CD4-positive, CD25-positive, alpha-beta regulatory T cell (primary cell): ENCODE measurements at regions not wholly inside any gene's neighbourhood (a gene's known extent, or its start where the extent isn't known, plus 50 kb on each side); places are given as distances from the start of the nearest gene placed in this dataset.

Experiments
- ATAC-seq, 2 donors: fragments of 150-1000 bp; cut with Tn5 transposase; one replicate each; pipeline ENCODE4 v1.10.0; 2021; ENCODE audit warnings: low read depth in 2 of 2, moderate number of reproducible peaks in 2 of 2, moderate library complexity in 1 of 2
- DNase-seq, 3 donors: peaks; one replicate each; pipeline versions ENCODE4 v3.0.0 to v3.0.0-alpha.2; 2012 to 2022; ENCODE audit warnings: mixed read lengths in 1 of 3
- H3K27ac ChIP-seq: one replicate; pipeline ENCODE4 v1.7.0; 2013; ENCODE audit warnings: mild to moderate bottlenecking, low read length; ENCODE audit not compliant: insufficient read depth, poor library complexity, severe bottlenecking
- H3K27me3 ChIP-seq: one replicate; pipeline ENCODE4 v1.7.0; 2013; ENCODE audit warnings: low read length; ENCODE audit not compliant: control insufficient read depth, insufficient read depth
- H3K36me3 ChIP-seq: one replicate; pipeline ENCODE4 v1.7.0; 2013; ENCODE audit warnings: mild to moderate bottlenecking, low read length, moderate library complexity; ENCODE audit not compliant: control insufficient read depth, insufficient read depth
- H3K4me1 ChIP-seq: 2 replicates; pipeline ENCODE4 v1.7.0; 2013; ENCODE audit warnings: mild to moderate bottlenecking, low read length; ENCODE audit not compliant: insufficient read depth, control insufficient read depth, poor library complexity, severe bottlenecking
- H3K4me3 ChIP-seq: one replicate; pipeline ENCODE4 v1.7.0; 2013; ENCODE audit warnings: low read depth, mild to moderate bottlenecking, low read length, moderate library complexity
- H3K9me3 ChIP-seq, 2 experiments: 1 replicate in 1 of 2; 2 replicates in 1 of 2; pipeline ENCODE4 v1.7.0; 2013; ENCODE audit warnings: low read length in 2 of 2, mild to moderate bottlenecking in 1 of 2, moderate library complexity in 1 of 2; ENCODE audit not compliant: control insufficient read depth in 2 of 2
- H3K27ac Mint-ChIP-seq, 3 donors: one replicate each; pipeline ENCODE4 v1.8.0; 2020 to 2022; ENCODE audit warnings: mild to moderate bottlenecking in 3 of 3, mixed read lengths in 3 of 3, moderate library complexity in 2 of 3
- H3K27me3 Mint-ChIP-seq: one replicate; pipeline ENCODE4 v1.8.0; 2022; ENCODE audit warnings: mild to moderate bottlenecking, mixed read lengths
- H3K36me3 Mint-ChIP-seq: one replicate; pipeline ENCODE4 v1.8.0; 2020; ENCODE audit warnings: mixed read lengths
- H3K4me1 Mint-ChIP-seq, 4 donors: one replicate each; pipeline ENCODE4 v1.8.0; 2020 to 2022; ENCODE audit warnings: mixed read lengths in 4 of 4, mild to moderate bottlenecking in 1 of 4
- H3K4me3 Mint-ChIP-seq, 4 donors: one replicate each; pipeline ENCODE4 v1.8.0; 2020 to 2022; ENCODE audit warnings: mild to moderate bottlenecking in 4 of 4, mixed read lengths in 4 of 4, moderate library complexity in 3 of 4
- H3K9me3 Mint-ChIP-seq, 7 donors: one replicate each; pipeline ENCODE4 v1.8.0; 2020 to 2022; ENCODE audit warnings: mixed read lengths in 7 of 7, mild to moderate bottlenecking in 3 of 7, moderate library complexity in 2 of 7

- Mint-ChIP-seq H3K4me3 (no peak overlapping the region), H3K27me3 (no peaks in the 10 kb centered on the region), H3K9me3 (peaks cover 0 to 3% (median 0%) of the 10 kb centered on the region in 7 donors), H3K27ac (no peak overlapping the region), H3K36me3 (no peaks in the 10 kb centered on the region), H3K4me1 (peaks cover 3 to 10% (median 7%) of the 10 kb centered on the region in 4 donors)
- DNase-seq: no peak
- no peak overlapping the region for H3K4me3 ChIP-seq
- H3K9me3 ChIP-seq: no peaks in the 10 kb centered on the region
- H3K4me1 ChIP-seq: peaks cover 5% of the 10 kb centered on the region
- no peaks in the 10 kb centered on the region for H3K36me3 ChIP-seq
- H3K27me3 ChIP-seq: no peaks in the 10 kb centered on the region
- H3K27ac ChIP-seq: no peak overlapping the region
- no peak for ATAC-seq
These were observed 152.1 kb upstream of the PLEKHG7 start for GRCh38 chr12:92550661-92551060.

GRCh38 chr12:92550254-92550653 lies 152.5 kb upstream of the PLEKHG7 start:
- no peak overlapping the region for H3K4me3 ChIP-seq
- H3K9me3 Mint-ChIP-seq: peaks cover 0 to 3% (median 0%) of the 10 kb centered on the region in 7 donors
- H3K27ac ChIP-seq: no peak overlapping the region
- DNase-seq (no peak), ATAC-seq (no peak)
- no peaks in the 10 kb centered on the region for H3K36me3 ChIP-seq
- no peaks in the 10 kb centered on the region for H3K27me3 Mint-ChIP-seq
- no peaks in the 10 kb centered on the region for H3K36me3 Mint-ChIP-seq
- H3K4me3 Mint-ChIP-seq: no peak overlapping the region
- H3K4me1 Mint-ChIP-seq: peaks cover 3 to 9% (median 7%) of the 10 kb centered on the region in 4 donors
- H3K9me3 ChIP-seq: no peaks in the 10 kb centered on the region
- no peaks in the 10 kb centered on the region for H3K27me3 ChIP-seq
- no peak overlapping the region for H3K27ac Mint-ChIP-seq
- H3K4me1 ChIP-seq: peaks cover 1% of the 10 kb centered on the region

- Mint-ChIP-seq H3K4me3 (no peak overlapping the region), H3K4me1 (peaks cover under 1 to 3% (median 2%) of the 10 kb centered on the region in 4 donors), H3K27me3 (no peaks in the 10 kb centered on the region), H3K9me3 (peaks cover 0 to 3% (median 0%) of the 10 kb centered on the region in 7 donors), H3K27ac (no peak overlapping the region), H3K36me3 (no peaks in the 10 kb centered on the region)
- Histone ChIP-seq H3K4me3 (no peak overlapping the region), H3K9me3 (no peaks in the 10 kb centered on the region), H3K27ac (no peak overlapping the region), H3K36me3 (no peaks in the 10 kb centered on the region), H3K27me3 (no peaks in the 10 kb centered on the region), H3K4me1 (no peaks in the 10 kb centered on the region)
- DNase-seq: no peak
- no peak for ATAC-seq
These were observed 153.3 kb upstream of the PLEKHG7 start for GRCh38 chr12:92549516-92549915.

- H3K9me3 ChIP-seq: no peaks in the 10 kb centered on the region
- Mint-ChIP-seq H3K4me3 (no peak overlapping the region), H3K4me1 (peaks cover 0 to 13% (median 5%) of the 10 kb centered on the region in 4 donors), H3K27me3 (no peaks in the 10 kb centered on the region), H3K9me3 (peaks cover 0 to 3% (median 0%) of the 10 kb centered on the region in 7 donors), H3K27ac (peak overlapping the region in 1 of 3 donors; percentile 73), H3K36me3 (no peaks in the 10 kb centered on the region)
- no peak for ATAC-seq
- DNase-seq: no peak
- H3K27ac ChIP-seq: no peak overlapping the region
- no peaks in the 10 kb centered on the region for H3K36me3 ChIP-seq
- H3K27me3 ChIP-seq: no peaks in the 10 kb centered on the region
- no peaks in the 10 kb centered on the region for H3K4me1 ChIP-seq
- no peak overlapping the region for H3K4me3 ChIP-seq
These were observed 154.9 kb upstream of the PLEKHG7 start for GRCh38 chr12:92547906-92548305.

- Histone ChIP-seq H3K36me3 (no peaks in the 10 kb centered on the region), H3K27me3 (no peaks in the 10 kb centered on the region), H3K27ac (no peak overlapping the region), H3K9me3 (no peaks in the 10 kb centered on the region), H3K4me3 (no peak overlapping the region), H3K4me1 (no peaks in the 10 kb centered on the region)
- Mint-ChIP-seq H3K4me3 (no peak overlapping the region), H3K4me1 (peaks cover 0 to 13% (median 5%) of the 10 kb centered on the region in 4 donors), H3K36me3 (no peaks in the 10 kb centered on the region), H3K27ac (peak overlapping the region in 1 of 3 donors; percentile 73), H3K9me3 (peaks cover 0 to 3% (median 0%) of the 10 kb centered on the region in 7 donors), H3K27me3 (no peaks in the 10 kb centered on the region)
- ATAC-seq (no peak), DNase-seq (no peak)
These were observed 155.4 kb upstream of the PLEKHG7 start for GRCh38 chr12:92547420-92547819.

GRCh38 chr12:92546635-92547348 lies 156.0 kb upstream of the PLEKHG7 start:
- H3K27me3 ChIP-seq: no peaks in the 10 kb centered on the region
- H3K36me3 ChIP-seq: no peaks in the 10 kb centered on the region
- ATAC-seq (no peak), DNase-seq (no peak)
- no peak overlapping the region for H3K4me3 ChIP-seq
- H3K27ac Mint-ChIP-seq: no peak overlapping the region
- H3K36me3 Mint-ChIP-seq: no peaks in the 10 kb centered on the region
- peaks cover 0 to 3% (median 0%) of the 10 kb centered on the region in 7 donors for H3K9me3 Mint-ChIP-seq
- H3K27me3 Mint-ChIP-seq: no peaks in the 10 kb centered on the region
- H3K4me1 Mint-ChIP-seq: peaks cover 0 to 17% (median 10%) of the 10 kb centered on the region in 4 donors
- no peak overlapping the region for H3K27ac ChIP-seq
- no peak overlapping the region for H3K4me3 Mint-ChIP-seq
- H3K4me1 ChIP-seq: no peaks in the 10 kb centered on the region
- no peaks in the 10 kb centered on the region for H3K9me3 ChIP-seq

- H3K4me1 Mint-ChIP-seq: peaks cover 4 to 19% (median 13%) of the 10 kb centered on the region in 4 donors
These were observed 156.5 kb upstream of the PLEKHG7 start for GRCh38 chr12:92546259-92546634.

GRCh38 chr12:92544322-92544721 lies 158.5 kb upstream of the PLEKHG7 start:
- Mint-ChIP-seq H3K27ac (peak overlapping the region in 1 of 3 donors; percentile 38), H3K4me1 (peaks cover 19 to 39% (median 29%) of the 10 kb centered on the region in 4 donors)
- H3K36me3 ChIP-seq: no peaks in the 10 kb centered on the region

More at GRCh38 chr12:92546259-92546634, 156.5 kb upstream of the PLEKHG7 start:
- ATAC-seq: no peak
- Mint-ChIP-seq H3K27me3 (no peaks in the 10 kb centered on the region), H3K36me3 (no peaks in the 10 kb centered on the region), H3K27ac (no peak overlapping the region), H3K9me3 (peaks cover 0 to 3% (median 0%) of the 10 kb centered on the region in 7 donors), H3K4me3 (no peak overlapping the region)
- no peak overlapping the region for H3K27ac ChIP-seq
- H3K4me1 ChIP-seq: no peaks in the 10 kb centered on the region
- no peaks in the 10 kb centered on the region for H3K9me3 ChIP-seq
- no peaks in the 10 kb centered on the region for H3K27me3 ChIP-seq
- no peaks in the 10 kb centered on the region for H3K36me3 ChIP-seq
- no peak overlapping the region for H3K4me3 ChIP-seq
- DNase-seq: no peak

More at GRCh38 chr12:92544322-92544721, 158.5 kb upstream of the PLEKHG7 start:
- H3K4me3 ChIP-seq: no peak overlapping the region
- H3K4me1 ChIP-seq: peaks cover 19% of the 10 kb centered on the region
- H3K4me3 Mint-ChIP-seq: no peak overlapping the region
- H3K9me3 Mint-ChIP-seq: peaks cover 0 to 3% (median 0%) of the 10 kb centered on the region in 7 donors
- no peaks in the 10 kb centered on the region for H3K36me3 Mint-ChIP-seq
- no peaks in the 10 kb centered on the region for H3K27me3 ChIP-seq
- ATAC-seq: no peak
- H3K9me3 ChIP-seq: no peaks in the 10 kb centered on the region
- no peaks in the 10 kb centered on the region for H3K27me3 Mint-ChIP-seq
- no peak overlapping the region for H3K27ac ChIP-seq
- DNase-seq: no peak
